Neutrophil (primary cell): ENCODE measurements at regions not wholly inside any gene's neighbourhood (a gene's known extent, or its start where the extent isn't known, plus 50 kb on each side); places are given as distances from the start of the nearest gene placed in this dataset.
"Not testable (repeated sequence)": the region's sequence is repeated elsewhere in the genome, so short reads cannot be mapped to it uniquely, and the experiment has no call there.

Experiments
- H3K27ac ChIP-seq: fragments of 200-600 bp; sonication (generic); 2 replicates; pipeline ENCODE4 v1.5.1; 2016; ENCODE audit warnings: mild to moderate bottlenecking, moderate library complexity
- H3K27me3 ChIP-seq: fragments of 200-600 bp; sonication (generic); 2 replicates; pipeline ENCODE4 v1.6.0; 2016; ENCODE audit warnings: mild to moderate bottlenecking
- H3K36me3 ChIP-seq: fragments of 200-600 bp; sonication (generic); 2 replicates; pipeline ENCODE4 v1.5.1; 2017
- H3K4me1 ChIP-seq, 2 experiments: fragments of 200-600 bp in 1 of 2; sonication (generic) in 1 of 2; 1 replicate in 1 of 2; 2 replicates in 1 of 2; pipeline versions ENCODE4 v1.5.1 to v1.6.1; 2013 to 2016; ENCODE audit warnings: low read depth in 1 of 2, low read length in 1 of 2, mild to moderate bottlenecking in 1 of 2, moderate library complexity in 1 of 2; ENCODE audit not compliant: control insufficient read depth in 1 of 2, insufficient read depth in 1 of 2
- H3K4me3 ChIP-seq, 2 experiments: fragments of 200-600 bp in 1 of 2; sonication (generic) in 1 of 2; 1 replicate in 1 of 2; 2 replicates in 1 of 2; pipeline ENCODE4 v1.5.1; 2013 to 2016; ENCODE audit warnings: low read depth in 1 of 2, low read length in 1 of 2, mild to moderate bottlenecking in 1 of 2, moderate library complexity in 1 of 2
- H3K9me3 ChIP-seq: fragments of 200-600 bp; sonication (generic); 2 replicates; pipeline ENCODE4 v1.5.1; 2016
- CTCF ChIP-seq: fragments of 200-600 bp; sonication (generic); IDR thresholded peaks from 2 replicates; pipeline ENCODE4 v1.5.1; 2016; ENCODE audit warnings: antibody characterized with exemption

- Histone ChIP-seq H3K27me3 (no peaks in the 10 kb centered on the region), H3K9me3 (no peaks in the 10 kb centered on the region), H3K36me3 (no peaks in the 10 kb centered on the region), H3K4me3 (no peak overlapping the region), H3K4me1 (no peaks in the 10 kb centered on the region), H3K27ac (no peak overlapping the region)
- TF ChIP-seq CTCF = no peak
Observed at GRCh38 chr9:65410926-65411325, 125.9 kb upstream of the FOXD4L5 start.

- no peak for TF ChIP-seq CTCF
- H3K9me3 ChIP-seq = no peaks in the 10 kb centered on the region
Observed at GRCh38 chr9:65409471-65409980, 124.5 kb upstream of the FOXD4L5 start.

GRCh38 chr9:65408806-65409205 is 123.8 kb upstream of the FOXD4L5 start:
- H3K9me3 ChIP-seq, H3K27me3 ChIP-seq, H3K27ac ChIP-seq, H3K36me3 ChIP-seq, H3K4me1 ChIP-seq, H3K4me3 ChIP-seq: not testable (repeated sequence)

More at GRCh38 chr9:65409471-65409980, 124.5 kb upstream of the FOXD4L5 start:
- Histone ChIP-seq H3K4me1 (no peaks in the 10 kb centered on the region), H3K4me3 (no peak overlapping the region), H3K27me3 (no peaks in the 10 kb centered on the region), H3K36me3 (no peaks in the 10 kb centered on the region), H3K27ac (no peak overlapping the region)

- not testable (repeated sequence) for H3K36me3 ChIP-seq, H3K4me3 ChIP-seq, H3K9me3 ChIP-seq, H3K4me1 ChIP-seq, H3K27me3 ChIP-seq, H3K27ac ChIP-seq
Observed at GRCh38 chr9:65406625-65407024, 121.6 kb upstream of the FOXD4L5 start.

- not testable (repeated sequence) for H3K27ac ChIP-seq, H3K4me3 ChIP-seq, H3K9me3 ChIP-seq, H3K36me3 ChIP-seq, H3K27me3 ChIP-seq, H3K4me1 ChIP-seq
Observed at GRCh38 chr9:65405766-65406165, 120.8 kb upstream of the FOXD4L5 start.

- Histone ChIP-seq H3K27ac (no peak overlapping the region), H3K9me3 (no peaks in the 10 kb centered on the region), H3K27me3 (no peaks in the 10 kb centered on the region), H3K4me3 (no peak overlapping the region), H3K36me3 (no peaks in the 10 kb centered on the region), H3K4me1 (no peaks in the 10 kb centered on the region)
- TF ChIP-seq CTCF = no peak
Observed at GRCh38 chr9:65405253-65405652, 120.2 kb upstream of the FOXD4L5 start.

- Histone ChIP-seq H3K4me3 (no peak overlapping the region), H3K36me3 (no peaks in the 10 kb centered on the region), H3K4me1 (no peaks in the 10 kb centered on the region), H3K9me3 (no peaks in the 10 kb centered on the region), H3K27me3 (no peaks in the 10 kb centered on the region), H3K27ac (no peak overlapping the region)
- TF ChIP-seq CTCF = no peak
Observed at GRCh38 chr9:65404232-65405006, 119.4 kb upstream of the FOXD4L5 start.
